Kidney tubule cell (primary cell): ENCODE measurements at regions not wholly inside any gene's neighbourhood (a gene's known extent, or its start where the extent isn't known, plus 50 kb on each side); places are given as distances from the start of the nearest gene placed in this dataset.
"Not testable (repeated sequence)": the region's sequence is repeated elsewhere in the genome, so short reads cannot be mapped to it uniquely, and the experiment has no call there.

Experiments used
- DNase-seq: peaks from one replicate; pipeline ENCODE4 v3.0.0-alpha.2; 2018; ENCODE audit warnings: low spot score

DNA sequence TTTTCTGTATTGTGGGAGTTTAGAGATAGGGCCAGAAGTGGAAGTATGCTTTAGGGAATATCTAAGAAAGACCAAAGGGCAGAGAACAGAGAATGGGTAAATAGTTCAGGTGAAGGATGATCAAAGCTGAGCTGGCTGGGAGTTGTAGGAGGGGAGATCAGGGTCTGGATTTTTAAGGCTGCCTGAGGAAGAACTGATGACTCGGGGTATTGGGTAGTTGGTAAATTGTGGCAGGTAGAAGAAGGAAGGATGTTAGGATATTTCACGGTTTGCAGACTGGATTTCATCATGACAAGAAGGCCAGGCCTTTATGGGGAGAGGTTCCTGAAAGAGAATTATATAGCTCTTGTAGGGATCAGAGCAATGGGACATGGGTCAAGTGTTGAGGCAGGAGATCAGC lies 492.9 kb downstream of the UTRN start:
- DNase-seq: no peak

DNA sequence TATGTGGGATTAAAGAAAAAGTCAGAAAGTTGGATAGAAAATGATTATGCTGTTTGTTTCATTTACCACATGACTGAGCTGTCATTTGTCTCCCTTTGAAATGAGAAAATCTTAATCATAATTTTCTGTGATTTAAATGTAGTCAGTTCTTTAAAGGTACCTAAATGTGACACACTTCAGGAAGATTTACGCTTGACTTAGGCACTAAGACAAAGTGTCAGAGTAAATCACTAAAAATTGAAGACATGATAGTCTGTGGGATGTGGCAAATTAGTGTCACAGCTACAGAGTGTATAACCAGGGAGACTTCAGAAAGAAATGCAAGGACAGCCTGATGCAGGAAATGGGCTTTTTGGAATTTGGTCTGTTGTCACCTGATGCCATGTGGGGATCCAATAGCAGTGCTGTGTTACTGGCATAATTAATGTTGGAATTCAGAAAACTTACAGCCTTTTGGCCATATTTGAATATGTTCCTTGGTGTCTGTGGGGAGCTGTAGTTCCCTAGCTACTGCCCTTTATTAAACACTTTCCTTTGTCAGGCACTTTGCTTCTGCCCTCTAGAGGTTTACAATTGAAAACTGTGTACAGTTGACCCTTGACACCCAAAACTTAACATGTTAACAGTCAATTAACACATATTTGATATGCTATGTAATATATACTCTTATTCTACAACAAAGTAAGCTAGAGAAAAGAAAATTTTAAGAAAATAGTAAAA lies 493.8 kb downstream of the UTRN start:
- DNase-seq: no peak

DNA sequence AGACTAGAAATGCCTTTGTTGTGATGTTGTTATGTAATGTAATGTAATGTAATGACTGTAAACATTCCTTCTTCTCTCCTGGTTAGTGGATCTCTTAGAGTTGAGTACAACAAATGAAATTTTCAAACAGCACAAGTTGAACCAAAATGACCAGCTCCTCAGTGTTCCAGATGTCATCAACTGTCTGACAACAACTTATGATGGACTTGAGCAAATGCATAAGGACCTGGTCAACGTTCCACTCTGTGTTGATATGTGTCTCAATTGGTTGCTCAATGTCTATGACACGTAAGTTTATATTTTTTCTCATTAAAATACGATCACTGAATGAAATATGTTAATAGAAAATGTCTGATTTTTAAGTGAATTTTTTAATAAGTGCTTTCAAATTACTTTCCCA lies 496.7 kb downstream of the UTRN start:
- DNase-seq: no peak

DNA sequence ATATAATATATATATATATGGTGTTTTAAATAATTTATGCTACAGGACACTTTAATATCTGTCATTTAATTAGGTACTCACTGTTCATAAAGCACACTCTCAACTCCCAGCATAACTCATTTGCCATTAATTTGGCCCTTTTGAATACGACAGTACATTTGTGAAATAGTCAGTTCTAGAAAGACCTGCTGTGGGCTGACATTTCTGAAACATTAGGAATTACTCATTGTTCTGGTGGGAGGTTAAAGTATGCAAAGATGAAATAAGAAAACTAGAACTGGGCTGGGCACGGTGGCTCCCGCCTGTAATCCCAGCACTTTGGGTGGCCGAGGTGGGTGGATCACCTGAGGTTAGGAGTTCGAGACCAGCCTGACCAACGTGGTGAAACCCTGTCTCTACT lies 497.5 kb downstream of the UTRN start:
- DNase-seq: no peak

DNA sequence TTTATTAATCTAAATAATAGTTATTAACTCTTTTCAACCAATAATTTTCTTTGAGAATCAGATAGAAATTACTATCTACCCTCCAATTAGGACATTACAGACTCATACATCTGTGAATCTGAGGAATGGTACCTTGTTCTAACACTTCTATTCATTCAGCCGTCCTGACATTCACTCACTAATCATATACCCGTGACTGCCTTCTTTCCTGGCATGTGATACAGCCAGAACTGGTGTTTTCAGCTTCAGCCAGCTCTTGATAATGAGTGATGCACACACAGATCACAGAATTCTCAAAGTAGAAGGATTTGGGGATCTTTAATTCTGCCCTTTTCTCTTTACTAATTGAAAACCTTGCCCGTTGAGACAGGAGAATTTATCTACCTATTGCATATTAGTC lies 499.9 kb downstream of the UTRN start:
- DNase-seq: no peak

DNA sequence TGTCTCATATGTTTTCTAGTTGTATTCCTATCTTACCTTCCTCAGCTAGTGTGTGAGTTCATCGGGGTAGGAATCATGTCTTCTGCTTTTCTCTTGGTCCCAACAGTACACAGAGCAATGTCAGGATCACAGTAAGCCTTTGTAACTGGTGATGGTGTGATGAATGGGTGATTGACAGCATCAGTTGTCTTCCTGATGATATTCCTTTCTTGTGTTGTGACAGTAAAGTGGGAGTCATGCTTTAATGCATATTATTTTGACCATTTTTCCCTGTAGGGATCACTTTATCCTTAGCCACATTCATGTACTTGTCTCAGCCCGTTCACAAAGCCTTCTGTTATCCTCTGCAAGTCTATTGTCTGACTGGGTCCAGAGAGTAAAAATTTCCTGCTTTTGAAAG lies 501.7 kb downstream of the UTRN start:
- DNase-seq: no peak

DNA sequence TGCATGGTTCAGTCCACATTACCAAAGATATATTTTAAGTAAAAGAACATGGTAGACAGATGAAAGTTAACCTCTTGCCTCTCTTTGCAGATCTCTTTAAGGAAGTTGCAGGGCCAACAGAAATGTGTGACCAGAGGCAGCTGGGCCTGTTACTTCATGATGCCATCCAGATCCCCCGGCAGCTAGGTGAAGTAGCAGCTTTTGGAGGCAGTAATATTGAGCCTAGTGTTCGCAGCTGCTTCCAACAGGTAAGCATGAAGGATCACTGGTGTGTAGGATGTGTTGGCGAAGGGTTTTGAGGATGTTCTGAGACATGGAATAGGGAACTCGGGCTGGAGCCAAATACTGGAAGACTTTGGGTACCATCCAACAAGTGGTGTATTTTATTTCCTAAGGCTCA lies 508.6 kb downstream of the UTRN start:
- no peak for DNase-seq

DNA sequence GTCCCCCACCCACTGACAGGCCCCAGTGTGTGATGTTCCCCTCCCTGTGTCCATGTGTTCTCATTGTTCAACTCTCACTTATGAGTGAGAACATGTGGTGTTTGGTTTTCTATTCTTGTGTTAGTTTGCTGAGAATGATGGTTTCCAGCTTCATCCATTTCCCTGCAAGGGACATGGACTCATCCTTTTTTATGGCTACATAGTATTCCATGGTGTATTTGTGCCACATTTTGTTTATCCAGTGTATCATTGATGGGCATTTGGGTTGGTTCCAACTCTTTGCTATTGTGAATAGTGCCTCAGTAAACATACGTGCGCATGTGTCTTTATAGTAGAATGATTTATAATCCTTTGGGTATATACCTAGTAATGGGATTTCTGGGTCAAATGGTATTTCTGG lies 509.9 kb downstream of the UTRN start:
- not testable (repeated sequence) for DNase-seq

DNA sequence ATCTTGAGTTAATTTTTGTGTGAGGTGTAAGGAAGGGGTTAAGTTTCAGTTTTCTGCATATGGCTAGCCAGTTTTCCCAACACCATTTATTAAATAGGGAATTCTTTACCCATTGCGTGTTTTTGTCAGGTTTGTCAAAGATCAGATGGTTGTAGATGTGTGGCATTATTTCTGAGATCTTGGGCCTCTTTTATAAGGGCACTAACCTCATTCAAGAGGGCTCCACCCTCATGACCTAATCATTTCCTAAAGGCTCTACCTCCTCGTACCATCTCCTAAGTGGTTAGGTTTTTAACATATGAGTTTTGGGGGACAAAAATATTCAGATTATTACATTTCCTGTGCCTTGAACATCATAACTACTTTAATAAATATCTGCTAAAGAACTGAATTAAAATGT lies 510.9 kb downstream of the UTRN start:
- no peak for DNase-seq

DNA sequence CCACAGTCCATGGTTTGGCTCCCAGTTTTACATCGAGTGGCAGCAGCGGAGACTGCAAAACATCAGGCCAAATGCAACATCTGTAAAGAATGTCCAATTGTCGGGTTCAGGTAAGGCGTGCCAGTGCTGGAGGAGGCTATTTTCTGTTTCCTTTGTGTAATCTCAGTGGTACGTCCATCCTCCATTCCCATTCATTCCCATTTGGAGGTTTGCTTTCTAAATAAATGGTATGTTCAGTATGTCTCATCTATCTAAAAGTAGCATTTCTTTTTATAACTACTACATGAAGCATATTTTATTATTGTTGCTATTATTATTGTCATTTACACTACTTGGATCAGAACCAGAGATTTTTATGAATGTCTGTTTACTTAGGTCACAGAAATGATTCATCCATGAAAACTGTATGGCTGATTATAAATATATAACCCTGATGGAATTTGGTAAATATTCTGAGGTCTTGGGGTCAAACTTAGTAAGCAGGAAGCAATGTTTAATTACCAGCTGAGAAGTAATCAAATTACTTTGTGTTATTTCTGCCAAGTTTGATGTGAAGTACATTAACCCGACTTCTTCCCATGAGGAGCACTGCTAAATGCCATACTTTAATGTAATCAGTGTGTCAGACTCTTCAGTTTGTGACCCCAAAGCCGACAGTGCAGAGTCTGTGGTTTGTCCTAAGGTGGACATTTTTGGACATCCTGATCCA lies 512.9 kb downstream of the UTRN start:
- peak; percentile 85 for DNase-seq

DNA sequence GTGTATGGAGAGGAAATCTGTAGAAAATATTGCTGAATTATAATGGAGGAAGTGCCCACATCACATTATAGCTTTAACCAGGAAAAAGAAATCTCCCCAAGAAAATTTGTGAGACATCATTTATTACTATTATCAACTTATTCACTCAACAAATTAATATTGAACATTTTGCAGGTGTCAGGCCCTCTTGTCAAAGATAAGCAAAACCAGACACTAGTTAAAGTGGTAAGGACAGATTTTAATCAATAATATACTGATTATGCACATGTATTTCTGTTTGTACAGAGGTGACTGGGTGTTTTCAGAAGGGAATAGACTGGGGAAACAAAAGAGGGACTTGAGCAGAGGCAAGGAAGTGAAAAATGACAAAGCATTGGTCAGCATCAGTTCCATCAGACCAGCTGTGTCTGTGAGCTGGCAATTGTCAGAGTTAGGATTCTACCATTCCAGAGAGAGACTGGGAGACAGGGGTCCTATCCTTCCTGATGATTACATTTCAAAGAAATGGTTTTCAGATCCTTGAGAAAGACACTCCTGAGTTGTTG lies 519.2 kb downstream of the UTRN start:
- DNase-seq: peak; percentile 32

DNA sequence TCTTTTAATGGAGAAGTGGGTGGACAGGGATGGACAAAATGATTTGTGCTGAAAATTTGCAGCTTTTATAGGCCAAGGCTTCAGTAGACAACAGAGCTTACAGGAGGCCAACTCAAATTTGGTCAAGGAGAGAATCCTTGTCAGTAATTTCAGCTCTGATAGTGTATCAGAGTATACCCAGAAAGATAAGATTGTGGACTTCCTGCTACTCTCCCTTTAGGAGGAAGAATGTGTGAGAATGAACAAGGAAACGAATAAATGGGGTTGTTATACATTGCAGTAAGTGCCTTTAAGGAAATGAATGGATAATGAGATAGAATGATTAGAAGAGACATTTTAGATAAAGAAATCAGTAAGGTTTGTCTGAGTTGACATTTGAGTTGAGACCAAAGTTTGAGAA lies 519.9 kb downstream of the UTRN start:
- no peak for DNase-seq

DNA sequence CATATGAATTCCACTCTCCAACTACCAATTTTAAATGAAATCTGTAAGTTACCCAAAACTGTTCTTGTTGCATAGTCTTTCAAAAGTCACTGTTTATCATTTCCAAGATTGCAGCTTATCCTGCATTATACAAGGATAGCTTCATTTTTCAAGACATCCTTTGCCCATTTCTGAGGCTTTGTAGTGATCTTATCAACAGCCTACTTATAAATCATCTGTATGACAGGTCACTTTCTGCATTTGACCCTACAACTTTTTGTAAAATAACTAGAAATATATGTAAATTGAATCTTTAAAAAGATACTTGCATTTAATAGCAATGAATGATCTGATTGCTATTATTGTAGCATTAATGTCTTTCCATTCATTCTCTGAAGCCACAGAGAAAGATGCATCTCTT lies 521.1 kb downstream of the UTRN start:
- DNase-seq: no peak

DNA sequence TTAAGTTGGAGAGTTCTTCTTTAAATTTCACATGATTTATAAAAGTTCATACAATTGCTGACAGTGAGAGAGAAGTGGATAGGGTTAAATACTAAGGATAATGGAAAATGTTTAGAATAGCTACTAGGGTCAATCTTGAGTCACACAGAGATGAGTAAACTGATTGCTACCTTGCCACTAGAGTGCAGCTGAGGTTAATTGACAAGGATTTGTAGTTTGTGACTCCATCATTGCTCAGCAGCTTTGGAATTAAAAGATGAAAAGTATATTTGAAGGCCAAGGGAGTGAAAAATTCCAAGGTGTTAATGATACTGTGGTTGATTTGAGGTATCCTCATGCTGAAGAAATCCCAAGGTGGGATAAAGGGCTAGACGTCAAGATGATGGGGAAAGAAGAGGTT lies 524.0 kb downstream of the UTRN start:
- peak; percentile 84 for DNase-seq

DNA sequence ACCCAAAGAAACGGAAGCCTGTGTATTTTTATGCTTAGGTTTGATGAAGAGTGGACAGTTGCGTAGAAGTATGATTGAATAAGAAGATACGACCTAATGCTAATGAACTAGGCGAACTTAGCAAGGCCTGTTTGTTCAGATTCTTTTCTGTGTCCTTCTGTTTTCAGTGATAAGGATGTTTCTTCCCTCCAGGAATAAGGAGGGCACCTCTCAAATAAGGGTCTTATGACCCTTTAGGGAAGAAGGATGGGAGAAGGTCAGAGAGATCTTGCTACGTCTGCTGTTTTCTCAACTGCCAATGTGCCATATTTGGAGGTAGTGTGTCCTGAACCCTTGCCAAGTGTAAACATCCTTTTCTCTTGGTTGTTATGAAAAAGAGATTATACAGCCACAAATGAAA lies 524.8 kb downstream of the UTRN start:
- no peak for DNase-seq

DNA sequence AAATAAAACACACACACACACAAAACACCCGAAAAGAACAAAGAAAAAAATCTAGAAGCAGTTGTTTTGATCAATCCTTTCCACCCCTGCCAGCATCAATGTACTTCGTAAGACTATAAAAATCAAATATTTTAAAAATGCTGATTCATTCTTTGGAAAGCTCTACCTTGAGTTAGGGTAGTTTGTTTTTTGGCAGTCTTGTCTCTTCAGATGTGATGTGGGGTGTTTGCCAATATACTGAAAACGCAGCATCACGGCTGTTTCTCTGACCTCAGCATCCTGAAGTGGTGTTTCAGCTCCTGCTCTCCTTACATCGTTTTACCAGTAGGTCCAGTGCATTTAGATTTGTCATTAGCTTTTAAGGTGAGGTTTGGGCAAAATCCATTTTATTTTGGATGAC lies 526.0 kb downstream of the UTRN start:
- DNase-seq: no peak

DNA sequence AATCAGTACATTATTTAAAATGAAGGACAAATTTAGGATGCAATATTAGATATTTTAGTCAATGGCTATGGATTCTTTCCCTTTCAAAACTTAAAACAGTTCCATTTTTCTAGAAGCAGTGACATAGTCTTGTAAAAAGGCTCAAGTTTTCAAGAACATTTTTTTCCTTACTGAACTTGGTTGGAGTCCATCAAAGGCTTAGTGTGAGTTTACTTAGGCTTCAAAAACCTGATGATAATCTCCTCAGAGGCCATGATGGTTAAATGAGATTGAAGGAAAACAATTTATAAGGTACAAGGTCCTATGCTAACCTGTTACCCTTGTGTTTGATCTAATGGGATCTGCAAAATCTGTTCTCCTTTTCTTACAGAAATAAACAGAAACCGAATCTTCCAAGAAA lies 531.8 kb downstream of the UTRN start:
- no peak for DNase-seq

DNA sequence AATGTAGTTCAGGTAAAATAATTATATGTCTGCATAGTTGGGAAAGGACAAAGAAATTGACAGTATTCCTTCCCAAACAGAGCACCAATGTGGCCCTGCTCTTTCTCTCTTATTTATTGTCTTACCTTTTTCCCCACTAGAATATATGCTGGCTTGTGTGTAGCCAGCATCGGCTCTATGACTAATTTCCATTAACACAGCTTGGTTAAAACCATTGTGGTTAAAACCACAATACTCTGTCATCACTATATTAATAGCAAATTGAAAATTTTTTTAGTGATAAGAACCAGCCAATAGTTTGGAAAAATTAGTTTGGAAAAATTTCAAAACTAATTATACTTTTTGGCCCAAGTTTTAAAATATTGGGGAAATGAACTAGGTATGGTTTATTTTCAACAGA lies 535.1 kb downstream of the UTRN start:
- peak; percentile 39 for DNase-seq

DNA sequence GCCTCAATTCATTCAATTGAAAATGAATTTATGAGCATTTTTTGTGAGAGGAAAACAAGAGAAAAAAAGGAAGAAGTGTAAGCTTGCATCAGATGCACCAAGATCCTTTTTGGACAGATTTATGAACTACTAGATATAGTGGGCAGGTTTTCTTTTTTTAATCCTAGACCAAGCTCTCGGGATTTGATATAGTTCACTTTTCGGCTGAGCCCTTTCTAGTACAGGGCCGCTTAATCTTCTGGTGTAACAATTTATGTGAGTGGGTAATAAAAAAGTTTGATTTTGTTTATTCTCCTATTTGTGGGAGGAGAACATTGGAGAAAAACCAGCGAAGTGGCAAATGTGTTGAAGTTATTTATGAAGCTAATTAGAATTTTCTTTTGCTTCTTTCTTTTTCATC lies 538.0 kb downstream of the UTRN start:
- DNase-seq: no peak

DNA sequence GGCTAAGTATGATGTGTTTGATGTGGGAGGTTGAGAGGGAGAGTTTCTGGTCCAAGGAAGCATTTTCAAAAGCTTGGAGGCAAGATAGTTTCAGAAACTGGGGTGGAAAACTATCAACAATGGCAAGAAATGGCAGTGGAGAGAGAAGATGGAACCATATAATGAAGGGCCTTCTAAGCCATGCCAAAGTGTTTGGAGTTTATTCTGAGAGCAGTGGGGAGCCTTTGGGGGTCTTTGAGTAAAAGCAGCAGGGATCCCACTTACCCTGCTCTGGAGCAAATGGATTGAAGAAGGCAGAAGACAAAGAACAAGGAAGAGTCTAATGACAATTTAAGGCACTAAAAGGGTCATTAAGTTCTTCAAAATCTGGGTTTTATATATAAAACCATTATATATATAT lies 538.9 kb downstream of the UTRN start:
- no peak for DNase-seq

DNA sequence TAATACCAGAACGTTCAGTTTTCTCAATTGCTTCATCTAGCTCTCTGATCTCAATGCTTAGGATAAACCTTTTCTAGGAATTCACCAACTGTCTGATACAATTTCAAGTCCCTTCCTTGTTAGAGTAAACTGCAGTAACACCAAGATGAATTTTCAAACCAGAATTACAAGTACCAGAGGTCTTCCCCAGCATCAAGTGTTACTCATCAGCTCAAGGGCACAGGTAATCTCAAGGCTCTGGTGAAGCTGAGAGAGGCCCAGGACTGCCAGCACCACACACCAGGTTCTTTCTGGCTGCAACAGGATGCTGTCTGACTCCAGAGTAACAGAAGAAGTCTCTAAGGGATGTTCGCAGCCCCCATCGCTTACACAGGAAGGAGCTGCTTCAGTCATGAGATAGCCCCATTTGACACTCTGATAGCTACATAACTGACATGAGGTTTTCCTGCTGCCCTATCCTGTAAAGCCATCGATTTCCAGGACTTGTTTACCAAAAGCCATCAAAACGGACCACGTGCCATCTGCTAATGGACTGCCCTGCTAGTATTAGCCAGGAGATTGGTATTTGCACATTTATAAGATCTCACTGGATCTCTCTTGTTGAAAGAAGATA lies 549.4 kb downstream of the UTRN start:
- no peak for DNase-seq

DNA sequence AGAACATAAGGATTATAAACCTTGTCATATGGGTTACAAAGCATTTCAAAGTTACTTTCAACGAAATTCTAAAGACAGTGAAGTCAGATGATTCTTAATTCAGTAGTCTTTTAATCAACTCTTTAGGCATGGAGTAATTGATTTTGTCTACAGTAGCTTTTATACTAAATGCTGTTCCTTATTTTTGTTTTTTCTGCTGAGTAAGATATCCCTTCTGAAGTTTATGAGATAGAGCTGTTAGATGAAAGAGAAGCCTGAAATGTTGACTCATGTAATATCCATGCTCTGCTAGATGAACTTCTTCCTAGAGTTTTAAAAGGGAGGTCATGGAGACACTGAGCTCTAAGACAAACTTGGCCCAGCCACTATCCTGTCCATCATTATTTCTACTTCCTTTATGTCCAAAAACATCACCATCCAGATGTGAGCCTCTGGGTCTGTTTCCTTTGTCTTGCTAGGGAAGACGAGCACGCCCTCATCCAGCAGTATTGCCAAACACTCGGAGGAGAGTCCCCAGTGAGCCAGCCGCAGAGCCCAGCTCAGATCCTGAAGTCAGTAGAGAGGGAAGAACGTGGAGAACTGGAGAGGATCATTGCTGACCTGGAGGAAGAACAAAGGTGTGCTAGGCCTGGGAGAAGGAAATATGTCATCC lies 550.3 kb downstream of the UTRN start:
- no peak for DNase-seq

DNA sequence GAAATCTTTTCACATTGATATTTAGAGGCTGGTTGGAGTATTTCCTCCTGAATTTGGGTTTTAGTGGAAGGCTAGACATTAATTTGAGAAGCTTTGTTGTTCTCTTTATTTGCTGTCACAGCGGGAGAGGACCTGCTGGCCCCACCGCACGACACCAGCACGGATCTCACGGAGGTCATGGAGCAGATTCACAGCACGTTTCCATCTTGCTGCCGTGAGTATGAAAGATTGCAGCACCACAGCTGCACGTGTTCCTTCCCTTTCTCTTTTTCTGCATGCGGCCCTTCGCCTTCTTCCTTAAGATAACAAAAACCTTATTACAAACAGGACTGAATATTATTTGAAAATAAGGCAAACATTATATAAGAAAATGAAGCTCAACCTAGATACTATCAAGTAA lies 555.5 kb downstream of the UTRN start:
- DNase-seq: no peak
